ENCODE measurements at regions not wholly inside any gene's neighbourhood (a gene's known extent, or its start where the extent isn't known, plus 50 kb on each side); places are given as distances from the start of the nearest gene placed in this dataset.
"Not testable (repeated sequence)": the region's sequence is repeated elsewhere in the genome, so short reads cannot be mapped to it uniquely, and the experiment has no call there.

DNA sequence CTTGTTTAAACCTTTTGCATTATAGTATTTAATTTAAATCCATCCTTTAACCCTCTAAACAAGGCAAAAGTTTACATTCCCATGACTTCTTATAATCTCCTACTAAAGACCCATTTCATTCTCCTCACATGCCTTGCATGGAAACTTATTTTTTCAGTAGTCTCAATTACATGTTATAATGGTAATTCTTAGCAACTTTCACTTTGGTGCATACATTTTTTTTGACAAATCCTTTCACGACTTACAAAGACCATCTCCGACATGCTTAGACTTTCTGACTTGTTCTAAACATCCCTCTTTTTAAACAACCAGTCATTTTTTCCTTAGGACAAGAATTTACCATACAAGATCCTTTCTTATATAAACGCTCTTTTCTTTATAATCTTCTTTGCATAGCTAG lies 615.4 kb upstream of the GBE1 start:
- no peak for DNase-seq

DNA sequence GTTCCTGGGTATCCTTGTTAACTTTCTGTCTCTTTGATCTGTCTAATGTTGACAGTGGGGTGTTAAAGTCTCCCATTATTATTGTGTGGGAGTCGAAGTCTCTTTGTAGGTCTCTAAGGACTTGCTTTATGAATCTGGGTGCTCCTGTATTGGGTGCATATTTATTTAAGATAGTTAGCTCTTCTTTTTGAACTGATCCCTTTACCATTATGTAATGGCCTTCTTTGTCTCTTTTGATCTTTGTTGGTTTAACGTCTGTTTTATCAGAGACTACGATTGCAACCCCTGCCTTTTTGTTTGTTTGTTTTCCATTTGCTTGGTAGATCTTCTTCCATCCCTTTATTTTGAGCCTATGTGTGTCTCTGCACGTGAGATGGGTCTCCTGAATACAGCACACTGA lies 612.4 kb upstream of the GBE1 start:
- not testable (repeated sequence) for DNase-seq

DNA sequence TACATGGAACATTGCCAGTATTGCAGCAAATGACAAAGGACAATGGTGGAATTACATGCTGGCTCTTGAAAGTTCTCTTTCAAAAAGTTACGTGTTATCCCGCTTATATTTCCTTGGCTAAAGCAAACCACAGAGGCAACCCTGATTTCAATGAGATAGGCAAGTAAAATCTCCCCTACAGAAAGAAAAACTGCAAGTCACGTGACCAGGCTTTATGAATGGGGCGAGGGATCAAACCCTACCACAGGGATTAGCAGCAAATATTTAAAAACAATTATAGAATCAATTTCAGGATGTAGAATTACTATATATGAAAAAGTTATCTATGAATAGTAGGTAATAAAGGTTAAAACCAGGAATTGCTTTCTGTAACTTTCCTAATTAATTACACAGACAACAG lies 603.4 kb upstream of the GBE1 start:
- no peak for DNase-seq

DNA sequence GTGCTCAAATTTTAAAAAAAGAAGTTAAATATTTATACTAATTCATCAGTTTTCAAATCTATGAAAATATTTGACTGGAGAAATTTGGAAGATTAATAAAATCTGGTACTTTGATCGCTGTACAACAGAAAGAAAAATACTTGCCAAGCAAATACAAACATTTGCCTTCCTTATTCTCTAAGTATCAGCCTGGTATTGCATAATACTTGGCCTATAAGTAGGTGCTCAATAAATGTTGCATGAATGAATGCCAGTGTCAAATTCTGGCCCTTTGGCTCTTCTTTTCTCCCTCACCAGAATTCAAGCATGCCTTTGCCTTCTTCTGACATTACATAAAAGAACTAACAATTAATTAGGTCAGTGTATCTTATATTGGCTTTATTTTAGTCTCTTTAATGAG lies 601.7 kb upstream of the GBE1 start:
- DNase-seq: no peak

DNA sequence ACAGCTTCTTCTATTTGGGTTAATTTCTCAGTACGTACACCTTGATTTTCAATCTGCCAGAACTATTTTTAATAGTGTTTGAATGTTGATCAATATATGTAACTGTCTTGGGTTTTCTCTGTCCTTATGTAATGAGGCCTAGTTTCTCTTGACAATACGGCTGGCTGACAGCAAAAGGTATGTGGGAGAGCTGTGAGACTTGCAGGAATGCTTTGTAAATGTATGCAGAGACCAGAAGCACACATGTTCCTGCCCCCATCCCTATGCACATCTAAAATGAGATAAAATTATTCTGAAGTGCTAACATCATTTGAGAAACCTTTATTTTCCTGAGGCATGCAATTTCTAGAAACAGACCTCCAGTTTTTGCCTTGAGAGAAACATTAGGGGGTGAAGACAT lies 593.8 kb upstream of the GBE1 start:
- no peak for DNase-seq

DNA sequence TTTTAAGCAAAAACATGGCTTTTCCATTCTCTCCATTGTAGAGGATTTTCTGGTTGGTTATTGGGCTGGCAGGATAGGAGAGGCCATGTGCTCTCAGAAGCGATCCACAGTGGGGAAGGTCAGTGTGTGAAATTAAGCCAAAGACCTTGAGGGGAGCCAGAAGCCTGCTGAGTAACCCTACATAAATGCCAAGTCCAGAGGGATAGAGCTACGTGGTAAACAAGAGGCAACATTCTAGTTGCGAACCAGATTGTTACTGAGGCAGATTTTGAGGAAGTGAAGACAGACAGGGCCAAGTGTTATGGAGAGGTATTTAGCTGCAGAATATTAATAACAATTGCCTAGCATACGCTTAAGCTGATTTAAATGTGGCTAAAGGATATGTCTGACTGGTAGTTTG lies 592.8 kb upstream of the GBE1 start:
- no peak for DNase-seq

DNA sequence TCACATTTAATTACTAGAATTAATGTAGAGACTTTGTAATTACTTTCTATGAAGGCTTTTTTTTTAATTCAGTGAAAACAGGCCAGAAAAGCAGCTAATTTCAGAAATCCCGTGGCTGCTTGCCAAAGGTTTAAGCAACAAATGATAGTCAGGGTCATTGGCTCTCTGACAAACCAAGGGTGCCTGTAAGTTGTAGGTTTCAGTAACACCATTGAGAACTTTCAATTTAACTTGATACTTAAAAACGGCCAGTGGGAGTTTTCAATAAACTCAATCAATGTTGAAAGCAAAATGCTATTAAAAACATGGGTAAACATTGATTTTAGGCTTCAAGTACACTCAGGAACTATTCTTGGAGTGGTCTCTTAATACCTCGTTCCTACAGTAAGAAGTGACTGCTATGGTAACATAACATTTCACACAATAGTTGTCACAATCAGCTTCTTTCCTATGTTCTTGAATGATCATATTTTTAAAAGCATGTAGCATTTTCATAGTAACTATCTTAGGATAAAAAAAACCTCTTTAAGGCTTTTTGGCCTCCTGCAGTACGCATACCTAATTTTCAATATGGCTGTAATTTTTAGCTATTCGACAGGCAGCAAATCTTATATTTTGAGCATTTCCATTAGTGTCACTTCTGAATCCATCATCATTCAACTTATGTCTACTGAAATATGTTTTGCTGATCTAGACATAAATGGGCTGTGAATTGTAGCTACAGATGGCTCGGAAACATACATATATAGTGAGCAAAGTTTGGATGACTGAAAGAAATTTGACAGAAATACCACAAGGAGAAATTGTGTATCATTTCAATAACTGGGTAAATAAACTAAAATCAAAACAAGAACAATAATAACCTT lies 592.1 kb upstream of the GBE1 start:
- DNase-seq: no peak

DNA sequence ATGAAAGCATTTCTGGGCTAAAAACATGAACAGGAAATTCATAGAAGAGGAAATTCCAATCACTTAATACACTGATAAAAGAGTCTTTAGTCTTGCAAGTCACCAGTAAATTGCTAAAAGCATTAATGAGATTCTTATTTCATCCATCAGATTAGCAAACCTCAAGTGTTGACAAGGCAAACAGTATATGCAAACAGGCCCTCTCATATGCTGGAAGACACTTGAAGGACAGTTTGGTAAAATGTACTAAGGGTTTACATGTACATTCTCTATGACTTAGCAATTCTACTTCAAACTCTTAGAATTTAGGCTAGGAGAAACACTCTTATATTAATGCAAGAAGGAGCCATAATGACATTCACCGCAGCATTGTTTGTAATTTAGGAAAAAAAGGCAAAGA lies 586.1 kb upstream of the GBE1 start:
- DNase-seq: no peak

DNA sequence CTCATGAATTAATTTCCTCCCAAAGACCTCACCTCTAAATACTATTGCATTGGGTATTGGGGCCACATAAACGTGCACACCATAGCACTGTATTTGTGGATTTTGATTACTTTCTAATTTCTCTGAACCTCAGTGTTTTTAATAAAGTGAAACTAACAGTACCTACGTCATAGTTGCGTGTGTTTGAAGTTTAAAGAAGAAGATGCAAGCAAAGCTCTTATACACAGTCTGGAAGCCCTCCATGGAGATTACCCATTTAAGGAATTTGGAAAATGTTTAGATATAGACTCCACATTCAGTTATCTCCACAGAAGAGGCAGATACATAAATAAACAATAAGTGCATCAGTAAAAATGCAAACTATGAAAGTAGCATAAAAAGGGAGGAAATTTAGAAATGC lies 581.1 kb upstream of the GBE1 start:
- DNase-seq: no peak

DNA sequence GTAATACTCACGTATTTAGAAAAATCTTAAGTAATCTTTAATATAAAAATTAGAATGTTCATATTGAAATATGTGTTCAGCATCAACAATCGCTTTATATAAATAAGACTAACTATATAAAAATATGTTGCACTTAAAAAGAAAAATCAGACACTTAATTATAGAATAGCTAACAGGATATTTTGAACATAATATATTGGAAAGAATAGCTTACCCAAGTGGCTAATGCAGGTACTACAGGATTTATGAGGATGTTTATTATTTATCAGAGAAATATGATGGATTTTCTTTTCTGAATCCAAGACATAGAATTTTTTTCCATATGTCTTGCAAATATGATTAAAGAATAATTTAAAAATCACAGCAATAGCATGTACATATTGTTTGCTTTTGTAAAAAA lies 567.9 kb upstream of the GBE1 start:
- no peak for DNase-seq

DNA sequence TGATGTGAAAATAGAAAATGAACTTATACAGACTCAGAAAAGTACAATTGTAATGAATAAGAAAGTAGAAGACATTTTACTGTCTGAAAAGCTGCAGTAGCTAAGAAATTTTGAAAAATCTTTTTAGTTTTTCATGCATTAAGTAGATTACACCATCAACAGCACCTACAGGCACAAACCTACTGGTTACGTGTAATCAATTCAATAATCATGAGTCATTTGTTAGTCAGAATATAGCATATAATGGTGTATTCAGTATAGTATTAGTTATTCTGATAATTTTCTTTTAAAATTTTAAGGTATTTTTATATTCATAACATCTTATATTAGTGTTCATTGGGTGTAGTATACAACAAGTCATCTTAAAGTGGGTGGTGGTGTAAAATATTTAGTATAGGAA lies 550.5 kb upstream of the GBE1 start:
- DNase-seq: no peak

DNA sequence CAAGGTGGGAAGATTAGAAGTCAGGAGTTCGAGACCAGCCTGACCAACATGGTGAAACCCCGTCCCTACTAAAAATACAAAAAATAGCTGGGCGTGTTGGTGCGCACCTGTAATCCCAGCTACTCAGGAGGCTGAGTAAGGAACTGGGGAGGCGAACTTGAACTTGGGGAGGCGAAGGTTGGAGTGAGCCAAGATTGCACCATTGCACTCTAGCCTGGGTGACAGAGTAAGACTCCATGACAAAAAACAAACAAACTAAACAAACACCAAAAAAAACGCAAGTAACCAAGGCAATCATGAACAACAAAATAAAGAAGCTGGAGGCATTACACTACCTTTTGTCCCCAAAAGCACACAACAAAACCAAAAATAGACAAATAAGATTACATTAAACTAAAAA lies 547.3 kb upstream of the GBE1 start:
- no peak for DNase-seq

DNA sequence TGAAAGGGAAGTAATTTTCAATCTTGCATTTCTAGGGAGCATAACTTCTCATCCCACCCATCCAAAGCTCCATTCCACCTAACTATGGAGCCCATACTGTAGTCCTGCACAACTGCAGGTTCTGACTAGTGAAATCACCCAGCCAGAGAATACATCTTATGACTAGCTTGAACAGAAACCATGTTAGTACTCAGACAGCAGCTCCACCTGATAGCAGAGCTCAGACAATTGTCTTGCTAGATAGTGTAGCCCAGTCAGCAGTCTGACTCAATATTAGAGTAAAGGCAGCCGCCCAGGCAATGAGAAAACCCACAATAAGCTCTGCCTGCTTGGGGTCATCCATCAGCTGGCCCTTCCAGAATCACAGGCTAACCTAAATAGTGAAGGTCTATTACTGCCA lies 544.7 kb upstream of the GBE1 start:
- DNase-seq: no peak

DNA sequence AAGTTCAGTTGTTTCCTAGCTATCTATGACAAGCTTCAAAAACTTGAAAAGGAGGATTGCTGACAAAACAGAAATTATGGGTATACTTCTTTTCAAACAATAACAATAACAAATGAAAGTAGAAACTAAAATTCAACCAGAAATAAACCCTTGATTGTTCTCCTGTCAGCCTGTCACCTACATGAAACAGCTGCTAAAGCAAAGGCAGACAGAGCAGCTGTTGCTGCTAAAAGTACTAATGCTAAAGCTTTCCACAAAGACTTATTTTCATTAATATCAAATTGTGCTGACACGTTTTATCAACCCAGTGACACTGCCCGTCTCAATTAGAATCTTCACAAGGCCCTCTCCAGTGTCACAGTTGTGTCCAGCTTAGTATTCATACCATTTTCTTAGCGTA lies 533.2 kb upstream of the GBE1 start:
- no peak for DNase-seq

DNA sequence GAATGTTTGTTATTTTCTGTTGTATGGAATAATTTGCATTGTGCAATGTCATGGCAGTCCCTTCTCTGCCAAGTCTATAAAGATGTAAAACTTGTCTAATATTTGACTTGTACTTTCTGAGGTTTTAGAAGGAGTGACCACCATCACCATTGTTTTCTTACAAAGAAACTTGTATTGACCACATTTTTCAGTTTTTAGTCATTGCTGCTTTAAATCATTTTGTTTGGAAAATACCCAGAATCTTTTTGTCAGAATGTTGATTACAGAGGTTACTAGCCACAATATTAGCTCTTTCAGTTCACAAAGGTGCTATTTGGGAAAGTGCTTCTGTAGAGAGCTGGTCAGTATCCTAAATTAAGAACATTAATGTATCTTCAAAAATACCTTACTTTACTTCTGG lies 532.4 kb upstream of the GBE1 start:
- no peak for DNase-seq

DNA sequence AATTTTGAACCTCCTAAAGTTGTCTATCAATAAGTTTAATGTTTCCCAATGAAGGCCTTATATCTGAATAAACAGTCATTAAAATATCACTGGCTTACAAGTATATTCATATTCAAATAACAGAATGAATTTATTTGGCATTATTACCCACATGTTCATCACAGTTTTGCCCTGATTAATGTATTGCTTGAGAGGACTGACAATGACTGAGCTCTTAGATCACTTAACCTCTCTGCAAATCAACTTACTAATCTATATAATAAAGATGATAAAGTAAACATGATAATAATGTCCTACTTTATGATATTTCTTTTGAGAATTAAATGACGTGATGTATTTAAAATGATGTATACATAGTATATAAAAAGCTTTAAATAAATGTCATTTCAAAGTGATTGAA lies 532.0 kb upstream of the GBE1 start:
- no peak for DNase-seq

DNA sequence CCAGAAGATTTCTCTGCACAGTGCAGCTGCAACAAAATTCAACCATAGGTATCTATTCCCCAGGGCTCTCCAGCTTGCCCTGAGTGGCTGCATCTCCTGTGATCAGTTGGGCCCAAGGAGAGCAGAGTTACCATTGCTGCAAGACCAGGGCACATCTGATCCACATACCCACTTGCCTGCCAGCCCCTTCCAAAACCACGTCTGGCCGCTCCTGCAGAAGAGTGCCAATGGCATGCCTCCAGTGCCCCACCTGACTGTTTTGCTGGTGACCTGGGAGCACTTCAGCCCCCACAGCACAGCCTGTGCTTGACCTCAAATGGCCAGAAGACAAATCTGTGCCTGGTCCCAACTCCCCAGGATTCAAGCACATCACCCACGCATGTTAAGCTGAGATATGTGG lies 526.1 kb upstream of the GBE1 start:
- DNase-seq: no peak

DNA sequence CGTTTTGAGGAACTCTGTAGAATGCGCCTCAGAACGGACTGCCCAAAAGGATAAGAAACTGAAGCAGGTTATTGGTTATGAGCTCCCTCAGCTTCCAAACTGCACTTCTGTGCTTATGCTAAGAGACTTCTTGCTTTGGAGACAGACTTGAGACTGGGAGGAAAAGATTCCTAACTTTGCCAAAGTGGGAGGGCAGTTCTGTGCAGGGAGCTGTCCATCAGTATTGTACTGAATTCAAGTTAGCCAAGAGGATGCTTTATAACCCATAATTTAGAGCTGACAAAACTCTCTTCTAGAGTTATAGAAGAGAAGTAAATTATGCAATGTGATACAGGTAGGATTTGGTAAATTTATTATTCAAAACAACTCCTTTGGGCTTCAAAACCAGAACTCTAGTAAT lies 519.8 kb upstream of the GBE1 start:
- DNase-seq: no peak

DNA sequence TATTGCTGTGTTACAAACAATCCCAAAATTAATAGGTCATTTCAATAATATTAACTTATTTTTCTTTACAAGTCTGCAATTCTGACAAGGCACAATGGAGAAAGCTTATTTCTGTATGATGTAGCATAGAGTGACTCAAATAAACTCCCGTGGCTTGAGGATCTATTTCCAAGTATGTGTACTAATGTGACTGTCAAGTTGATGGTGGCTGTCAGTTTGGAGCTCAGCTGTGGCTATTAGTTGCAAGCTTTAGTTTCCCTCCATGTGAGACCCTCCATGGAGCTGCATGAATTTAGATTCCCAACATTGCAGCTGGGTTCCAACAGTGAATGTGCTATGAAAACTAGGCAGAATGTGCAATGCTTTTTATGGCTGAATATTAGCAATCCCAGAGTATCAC lies 515.5 kb upstream of the GBE1 start:
- no peak for DNase-seq

DNA sequence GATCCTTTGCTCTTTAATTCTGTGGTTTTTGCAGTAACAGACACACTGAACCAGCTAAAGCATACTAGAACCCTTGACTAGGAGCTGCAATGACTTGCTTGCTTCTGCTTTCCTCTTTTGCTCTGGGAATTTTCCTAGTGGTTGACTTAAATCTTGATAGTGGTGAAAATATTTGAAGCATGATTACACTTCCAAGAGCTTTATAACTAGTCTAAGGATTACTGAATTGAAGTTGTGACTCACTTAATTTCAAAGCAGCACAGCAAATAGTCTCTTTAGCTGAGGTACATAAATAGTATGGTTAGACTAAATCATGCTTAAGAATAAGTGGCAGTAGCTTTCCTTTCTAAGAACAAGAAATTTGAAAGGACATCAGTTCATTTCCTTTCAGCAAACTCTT lies 513.5 kb upstream of the GBE1 start:
- DNase-seq: no peak

DNA sequence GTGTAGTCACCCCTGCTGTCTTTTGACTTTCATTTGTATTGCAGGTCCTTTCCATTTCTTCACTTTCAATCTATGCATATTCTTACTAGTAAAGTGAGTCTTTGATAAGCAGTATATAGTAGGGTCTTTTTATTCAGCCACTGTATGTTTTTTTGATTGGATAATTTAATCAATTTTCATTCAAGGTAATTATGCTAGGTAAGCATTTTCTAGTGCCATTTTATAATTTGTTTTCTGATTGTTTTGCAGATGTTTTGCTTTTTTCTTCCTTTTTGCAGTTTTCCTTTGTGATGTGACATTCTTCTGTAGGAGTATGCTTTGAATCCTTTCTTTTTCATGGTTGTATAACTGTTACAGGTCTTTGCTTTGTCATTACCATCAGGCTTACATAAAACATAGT lies 504.3 kb upstream of the GBE1 start:
- no peak for DNase-seq

DNA sequence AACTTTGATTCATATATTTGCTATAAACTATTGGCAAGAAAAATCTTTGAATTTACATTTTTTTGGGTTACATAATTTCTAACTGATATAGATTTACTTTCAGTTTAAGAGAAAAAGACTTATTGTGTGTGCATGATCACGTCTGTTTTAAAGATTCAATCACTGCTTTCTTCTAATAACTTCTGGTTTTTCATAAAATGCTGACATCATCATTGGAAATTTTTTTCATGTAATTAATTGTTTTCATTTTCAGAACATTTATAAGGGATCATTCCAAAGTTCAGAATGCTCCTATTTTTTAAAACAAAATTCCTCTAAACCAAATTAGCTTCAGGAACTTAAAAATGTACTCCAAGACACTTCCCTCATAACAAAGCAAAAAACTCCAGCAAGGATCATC lies 500.7 kb upstream of the GBE1 start:
- DNase-seq: no peak

DNA sequence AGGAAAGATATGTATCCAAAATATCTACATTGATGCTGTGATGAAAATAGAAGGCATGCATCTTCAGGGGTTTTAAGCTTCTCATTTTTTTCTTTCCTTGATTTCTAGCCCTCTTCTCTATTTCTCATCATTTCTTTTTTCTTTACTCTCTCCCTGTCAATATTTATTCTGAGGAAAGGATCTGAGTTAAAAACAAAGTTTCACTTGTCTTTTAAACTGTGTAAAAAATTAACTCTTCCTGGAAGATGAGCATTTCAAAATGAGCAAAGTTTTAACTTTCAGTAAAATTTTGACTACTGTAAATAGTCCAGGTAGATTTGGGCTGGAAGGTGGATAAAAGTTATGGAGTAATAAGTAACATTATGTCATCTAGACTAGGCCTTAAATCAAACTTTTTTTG lies 500.2 kb upstream of the GBE1 start:
- no peak for DNase-seq

DNA sequence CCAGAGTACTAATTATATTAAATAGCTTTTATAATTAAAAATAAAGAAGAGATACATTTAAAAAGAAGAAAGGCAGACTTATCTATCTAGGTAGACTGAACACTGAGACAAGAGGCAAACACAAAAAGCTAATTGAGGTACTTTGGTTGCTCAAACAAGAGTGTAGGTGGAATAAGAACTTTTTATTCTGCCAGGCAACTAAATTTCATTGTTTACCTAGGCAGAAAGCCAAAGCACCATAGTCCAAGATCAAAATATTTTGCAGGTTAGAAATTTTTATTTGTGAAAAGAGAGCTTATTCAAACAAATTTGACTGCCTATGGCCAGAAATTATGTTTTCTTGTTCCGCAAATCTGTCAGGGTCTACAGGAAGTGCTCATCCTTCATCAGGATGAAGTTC lies 499.6 kb upstream of the GBE1 start:
- DNase-seq: no peak

DNA sequence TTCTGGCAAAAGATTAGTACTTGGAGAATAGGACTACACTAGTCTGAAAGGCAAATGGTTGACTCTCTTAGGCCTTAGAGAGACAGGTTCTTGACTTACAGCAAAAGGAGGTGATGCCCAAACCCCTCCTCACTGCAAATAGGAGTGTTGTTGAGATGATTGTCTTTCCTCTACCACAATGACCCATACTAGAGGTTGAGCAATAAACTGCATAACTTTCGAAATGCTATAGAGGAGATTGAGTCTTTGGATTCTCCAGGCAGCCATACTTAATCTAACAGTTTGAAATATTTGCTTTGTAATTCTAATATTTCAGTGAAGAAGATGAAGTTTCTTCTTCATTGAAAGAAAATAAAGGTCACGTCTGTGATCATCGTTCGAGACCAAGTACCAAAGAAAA lies 498.5 kb upstream of the GBE1 start:
- DNase-seq: no peak

DNA sequence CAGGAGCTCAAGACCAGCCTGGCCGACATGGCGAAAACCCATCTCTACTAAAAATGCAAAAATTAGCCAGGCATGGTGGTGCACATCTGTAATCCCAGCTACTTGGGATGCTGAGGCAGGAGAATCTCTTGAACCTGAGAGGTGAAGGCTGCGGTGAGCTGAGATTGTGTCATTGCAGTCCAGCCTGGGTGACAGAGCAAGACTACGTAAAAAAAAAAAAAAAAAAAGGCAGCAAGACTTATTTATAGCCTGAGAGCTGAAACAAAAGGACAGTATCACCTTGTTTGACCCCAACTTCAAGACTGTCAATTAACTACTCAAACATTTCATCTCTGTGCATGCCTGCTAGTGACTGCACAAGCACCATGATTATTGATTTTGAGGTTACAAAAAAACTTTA lies 478.9 kb upstream of the GBE1 start:
- DNase-seq: no peak

Measured in NCI-H524 treated with DMSO at 0.1 percent for 48 hours (cell line).